HG02884 (cell line): ENCODE measurements at regions not wholly inside any gene's neighbourhood (a gene's known extent, or its start where the extent isn't known, plus 50 kb on each side); places are given as distances from the start of the nearest gene placed in this dataset.

Experiments
- ATAC-seq: cut with Tn5 transposase; IDR thresholded peaks from one replicate; pipeline ENCODE4 v1.9.1; 2021; ENCODE audit warnings: mild to moderate bottlenecking, moderate library complexity; ENCODE audit not compliant: unreplicated experiment

DNA sequence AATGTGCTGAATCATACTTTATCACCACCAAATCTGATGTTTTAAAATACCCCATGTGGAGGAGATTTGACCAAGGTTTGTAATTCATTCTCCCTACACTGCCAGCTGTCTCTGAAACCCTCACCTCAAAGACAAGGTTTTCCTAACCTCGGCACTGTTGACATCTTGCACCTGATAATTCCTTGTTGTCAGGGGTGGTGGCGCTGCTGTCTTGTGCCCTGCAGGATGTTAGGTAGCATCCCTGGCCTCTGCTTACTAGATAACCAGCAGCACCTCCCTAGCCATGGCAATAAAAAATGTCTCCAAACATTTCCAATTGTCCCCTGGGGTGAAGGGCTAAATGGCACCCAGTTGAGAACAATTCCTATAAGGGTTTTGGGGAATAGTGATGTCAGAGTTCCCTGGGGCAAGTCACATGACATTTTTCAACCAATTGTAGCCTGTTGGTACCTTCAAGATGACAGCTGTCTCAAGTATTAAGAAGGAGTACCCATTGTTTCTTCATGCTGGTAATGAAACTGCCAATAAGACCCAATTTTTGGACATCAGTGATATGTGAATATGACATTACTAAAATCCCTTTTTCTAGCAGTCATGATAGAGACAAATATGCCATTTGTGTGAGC, 160.6 kb upstream of the PLCXD3 start:
- ATAC-seq: no peak

GRCh38 chr5:41670216-41670615, 159.8 kb upstream of the PLCXD3 start:
- ATAC-seq: no peak

GRCh38 chr5:41661254-41661653, 150.9 kb upstream of the PLCXD3 start:
- ATAC-seq: no peak

DNA sequence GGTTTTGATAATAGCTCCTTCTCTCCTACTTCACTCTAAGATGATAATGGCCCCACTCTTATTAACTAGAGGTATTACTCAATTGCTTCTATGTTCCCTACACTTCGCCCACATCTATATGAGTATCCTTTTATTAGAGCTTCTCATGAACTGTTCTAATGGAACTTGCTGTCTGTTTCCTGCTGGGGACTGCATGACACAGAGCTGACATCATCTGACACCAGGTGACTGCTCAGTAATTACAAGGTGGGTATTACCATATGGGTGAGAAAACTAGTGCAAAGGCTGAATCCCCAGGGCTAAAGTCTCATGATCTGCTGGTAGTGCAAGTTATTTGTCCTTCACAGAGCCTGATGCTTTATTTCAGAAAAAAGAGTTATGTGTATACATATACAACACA, 146.2 kb upstream of the PLCXD3 start:
- ATAC-seq: no peak

DNA sequence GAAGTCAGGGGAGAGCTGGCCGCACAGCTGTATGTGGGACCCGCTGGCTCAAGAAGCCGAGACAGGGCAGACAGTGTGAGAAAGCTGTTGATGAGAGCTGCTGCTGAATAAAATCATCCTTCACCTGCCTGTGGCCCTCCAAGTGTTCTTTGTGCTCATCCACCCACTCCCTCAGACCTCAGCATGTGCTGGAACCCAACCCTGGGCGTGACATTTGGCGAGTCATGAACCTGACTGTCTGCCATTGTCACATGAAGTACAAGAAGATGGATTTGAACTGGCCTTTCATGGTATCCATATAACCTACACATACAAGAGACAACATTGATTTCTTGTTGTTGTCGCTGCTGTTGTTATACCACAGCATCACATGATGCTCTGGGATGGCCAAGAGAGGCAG, 139.7 kb upstream of the PLCXD3 start:
- no peak for ATAC-seq

DNA sequence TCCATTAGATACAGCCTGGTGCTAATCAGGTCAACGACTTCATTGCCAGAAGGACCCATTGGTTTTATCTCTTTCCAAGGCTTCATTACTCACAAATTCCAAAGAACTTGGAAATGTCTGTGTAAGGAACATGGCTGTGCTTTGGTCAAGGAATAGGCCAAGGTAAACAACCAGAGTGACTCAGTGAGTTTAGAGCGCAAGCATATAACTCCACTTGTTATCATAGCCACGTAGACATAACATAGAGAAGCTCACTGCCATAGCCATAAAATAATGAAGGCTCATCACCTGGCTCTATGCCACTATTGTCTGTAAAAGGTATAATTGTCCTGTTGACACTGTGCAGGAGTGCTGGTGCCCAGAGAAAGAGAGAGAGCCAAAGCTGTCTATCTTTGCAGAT, 139.3 kb upstream of the PLCXD3 start:
- no peak for ATAC-seq

DNA sequence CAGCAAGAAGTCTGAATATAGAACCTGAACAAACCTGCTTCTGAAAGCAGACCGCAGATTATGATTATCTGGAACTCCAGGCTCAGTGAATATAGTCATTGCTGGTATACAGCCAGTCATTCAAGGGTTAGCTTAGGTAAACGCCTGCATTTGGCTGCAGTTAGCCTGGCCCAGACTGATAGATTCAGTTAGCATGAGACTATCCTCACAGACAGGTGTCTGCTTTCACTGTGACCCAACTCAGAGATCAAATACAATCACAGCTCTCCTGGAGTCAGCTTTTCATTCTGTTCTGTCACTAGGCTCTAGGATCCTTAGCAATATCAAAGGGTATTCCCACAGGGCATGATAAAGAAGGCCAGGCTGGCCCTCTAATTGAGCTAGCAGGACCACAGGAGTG, 138.6 kb upstream of the PLCXD3 start:
- no peak for ATAC-seq

- ATAC-seq: no peak
These were observed 131.2 kb upstream of the PLCXD3 start for GRCh38 chr5:41641621-41642020.

- ATAC-seq: no peak
These were observed 128.3 kb upstream of the PLCXD3 start for GRCh38 chr5:41638685-41639084.

GRCh38 chr5:41637869-41638268, 127.5 kb upstream of the PLCXD3 start:
- ATAC-seq: no peak

GRCh38 chr5:41637424-41637823, 127.0 kb upstream of the PLCXD3 start:
- no peak for ATAC-seq

DNA sequence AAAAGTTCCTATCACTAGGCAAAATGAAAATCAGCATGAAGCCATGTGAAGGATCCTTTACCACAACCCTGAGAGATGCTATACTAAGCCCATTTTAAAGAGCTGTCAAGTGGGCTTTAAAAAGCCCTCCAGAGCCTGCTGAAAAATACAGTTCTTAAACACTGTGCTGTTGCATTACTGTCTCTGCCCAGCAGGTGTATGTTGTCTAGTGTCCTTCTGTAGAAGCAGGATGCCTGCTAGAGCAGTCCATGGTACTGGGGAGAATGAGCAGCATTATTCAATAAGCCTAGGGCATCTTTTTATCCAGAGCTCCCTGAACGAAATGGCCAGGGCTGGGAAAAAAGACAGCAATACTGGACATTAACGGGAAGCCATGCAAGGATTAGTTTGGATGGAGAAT, 126.2 kb upstream of the PLCXD3 start:
- ATAC-seq: peak; percentile 78

GRCh38 chr5:41629897-41630296, 119.5 kb upstream of the PLCXD3 start:
- no peak for ATAC-seq

GRCh38 chr5:41625571-41625970, 115.2 kb upstream of the PLCXD3 start:
- ATAC-seq: no peak

- no peak for ATAC-seq
These were observed 111.0 kb upstream of the PLCXD3 start for GRCh38 chr5:41621420-41621819.

DNA sequence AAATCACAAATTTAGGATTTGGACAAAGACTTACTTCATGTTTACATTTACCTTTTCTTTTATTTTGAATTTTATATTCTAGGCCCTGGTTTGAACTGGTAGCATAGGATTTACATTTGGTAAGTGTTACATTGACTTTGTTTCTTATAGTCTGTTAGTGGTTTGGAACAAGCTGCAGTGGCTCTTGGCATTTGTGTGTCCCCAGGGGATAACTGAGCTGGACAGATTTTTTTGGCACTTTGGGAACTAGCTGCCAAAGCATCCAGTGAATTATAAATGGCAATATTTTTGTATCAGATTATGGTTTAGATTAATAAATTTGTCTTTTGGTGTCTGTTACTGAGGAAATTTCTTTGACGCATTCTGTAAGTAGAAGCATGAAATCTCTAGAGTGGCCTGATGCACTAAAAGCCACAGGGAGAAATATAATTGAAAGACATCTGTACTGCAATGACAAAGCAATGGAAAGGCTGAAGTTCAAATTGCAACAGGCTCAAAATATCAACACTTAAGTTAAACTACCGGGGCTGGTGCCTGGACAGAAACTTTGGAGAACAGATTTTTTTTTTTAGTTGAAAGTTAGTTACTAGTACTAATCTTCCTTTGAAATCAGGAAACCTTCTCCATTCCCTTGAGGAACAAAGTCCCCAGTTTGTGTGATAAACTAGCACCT, 107.6 kb upstream of the PLCXD3 start:
- ATAC-seq: no peak

DNA sequence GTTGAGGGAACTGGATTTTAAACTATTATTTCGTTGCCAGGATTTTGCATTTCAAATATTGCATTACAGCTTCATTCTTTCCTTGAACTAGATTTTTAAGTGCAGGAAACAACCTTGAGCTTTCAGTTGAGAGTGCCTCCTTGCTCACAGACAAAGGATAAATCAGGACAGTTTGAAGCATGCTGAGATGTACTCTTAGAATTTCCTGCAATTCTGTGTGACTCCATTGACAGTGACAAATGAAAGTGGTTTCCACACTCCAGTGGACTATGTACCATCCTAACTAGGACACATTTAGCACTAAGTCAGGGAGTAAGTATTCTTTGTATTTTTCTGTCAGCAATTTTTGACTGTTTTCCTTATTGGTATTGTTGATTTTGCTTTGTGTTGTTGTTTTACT, 100.0 kb upstream of the PLCXD3 start:
- ATAC-seq: no peak

DNA sequence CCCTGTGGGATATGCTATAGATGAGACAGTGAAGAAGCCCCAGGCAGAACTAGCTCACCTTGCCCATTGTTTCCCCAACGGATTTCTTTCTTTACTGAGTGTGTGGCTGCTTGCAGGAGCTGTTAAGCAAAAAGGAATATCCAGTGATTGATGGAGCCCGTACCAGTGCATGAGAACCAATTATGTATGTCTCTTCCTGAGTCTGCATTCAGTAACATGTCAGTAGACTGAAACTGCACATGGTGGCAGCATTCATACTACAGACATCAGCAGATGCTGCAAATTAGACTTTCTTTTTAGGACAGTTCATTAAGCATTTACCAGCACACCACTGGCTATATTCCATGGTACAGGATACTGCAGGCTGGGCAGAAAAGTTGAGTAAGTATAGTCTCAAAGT, 90.3 kb upstream of the PLCXD3 start:
- no peak for ATAC-seq

DNA sequence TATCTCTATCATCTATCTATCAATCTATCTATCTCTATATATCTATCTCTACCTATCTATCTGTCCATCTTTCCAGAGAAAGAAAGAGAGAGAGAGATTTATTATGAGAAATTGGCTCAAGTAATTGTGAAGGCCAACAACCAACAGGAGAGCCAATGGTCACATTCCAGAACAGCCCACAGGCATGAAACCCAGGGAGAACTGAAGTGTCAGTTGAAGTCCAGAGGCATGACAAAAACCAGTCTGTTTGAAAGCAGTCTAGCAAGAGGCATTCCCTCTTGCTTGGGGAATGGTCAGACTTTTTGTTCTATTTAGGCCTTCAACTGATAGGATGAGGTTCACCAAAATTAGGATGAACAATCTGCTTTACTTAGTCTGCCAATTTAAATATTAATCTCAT, 87.6 kb upstream of the PLCXD3 start:
- ATAC-seq: no peak

- no peak for ATAC-seq
These were observed 77.3 kb upstream of the PLCXD3 start for GRCh38 chr5:41587668-41588067.

DNA sequence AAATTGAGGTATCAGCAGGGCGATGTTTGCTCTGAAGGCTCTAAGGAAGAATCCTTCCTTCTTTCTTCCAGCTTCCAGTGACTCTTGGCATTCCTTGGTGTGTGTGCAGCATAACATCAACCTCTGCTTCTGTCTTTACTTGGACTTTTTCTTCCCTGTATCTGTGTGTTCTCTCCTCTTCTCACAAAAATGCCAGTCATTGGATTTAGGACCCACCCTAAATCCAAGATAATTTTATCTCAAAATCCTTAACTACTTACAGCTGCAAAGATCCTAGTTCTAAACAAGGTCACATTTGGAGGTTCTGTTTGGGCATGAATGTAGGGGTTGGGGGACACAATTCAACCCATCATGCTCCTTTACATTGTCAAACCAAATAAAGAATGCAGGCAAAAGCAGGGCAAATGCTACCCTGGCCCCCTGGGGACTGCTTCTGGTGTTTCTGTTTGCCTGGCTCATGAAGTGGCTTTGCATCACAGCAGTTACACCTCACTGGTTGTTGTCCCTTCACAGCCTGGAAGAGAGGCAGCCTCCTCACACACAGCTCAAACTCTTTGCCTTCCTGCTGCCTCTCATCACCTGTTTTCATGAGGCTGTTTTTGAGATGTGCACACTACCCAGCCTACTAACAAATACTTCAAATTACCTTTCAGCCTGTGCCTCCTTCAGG, 64.8 kb upstream of the PLCXD3 start:
- ATAC-seq: no peak

DNA sequence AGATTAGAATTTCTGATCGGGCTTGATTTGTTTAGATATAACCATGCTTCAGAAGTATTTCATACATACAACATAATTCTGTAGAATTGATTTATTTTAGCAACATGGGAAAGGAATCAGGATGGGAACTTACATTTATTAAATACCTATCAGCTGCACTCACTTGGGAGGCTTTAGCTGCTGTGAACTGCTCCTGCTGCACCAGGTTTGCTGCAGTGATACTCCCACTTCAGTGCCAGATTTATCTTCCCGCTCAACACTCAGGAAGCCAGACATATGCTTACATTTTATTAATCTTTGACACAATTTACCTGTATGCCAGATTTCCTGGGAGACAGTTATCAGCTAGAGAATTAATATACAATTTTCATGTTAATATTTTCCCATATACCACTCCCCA, 64.0 kb upstream of the PLCXD3 start:
- ATAC-seq: no peak
